Body of pancreas (tissue), 4 donors: ENCODE measurements at regions not wholly inside any gene's neighbourhood (a gene's known extent, or its start where the extent isn't known, plus 50 kb on each side); places are given as distances from the start of the nearest gene placed in this dataset.

Source experiments
- CTCF ChIP-seq, 7 experiments: fragments of 450-650 bp in 4 of 7; fragments of 200-600 bp in 3 of 7; sonication (generic) in 3 of 7; IDR thresholded peaks; one replicate each; pipeline ENCODE4 v1.5.1; 2016 to 2019; ENCODE audit warnings: antibody characterized with exemption in 7 of 7
- POLR2A ChIP-seq, 3 donors: fragments of 450-650 bp; IDR thresholded peaks; one replicate each; pipeline ENCODE4 v1.6.1; 2016; ENCODE audit warnings: antibody characterized with exemption in 3 of 3, mild to moderate bottlenecking in 2 of 3

GRCh38 chr4:125573368-125573767, 258.6 kb downstream of the FAT4 start:
- TF ChIP-seq CTCF (IDR thresholded peaks at IDR 0.05) (no peak), POLR2A (IDR thresholded peaks at IDR 0.05) (no peak)
